Lower lobe of right lung (tissue), 2 donors: ENCODE measurements at regions not wholly inside any gene's neighbourhood (a gene's known extent, or its start where the extent isn't known, plus 50 kb on each side); places are given as distances from the start of the nearest gene placed in this dataset.

Experiments used
- ATAC-seq, 2 donors: fragments of 200-7000 bp; cut with Tn5 transposase; one replicate each; pipeline ENCODE4 v1.9.1; 2020 to 2022; ENCODE audit warnings: mild to moderate bottlenecking in 2 of 2, moderate library complexity in 2 of 2
- DNase-seq: peaks from one replicate; pipeline ENCODE4 v3.0.0-alpha.2; 2020
- H3K27ac ChIP-seq: fragments of 200-600 bp; one replicate; pipeline ENCODE4 v1.8.0; 2022
- H3K27me3 ChIP-seq: fragments of 200-600 bp; one replicate; pipeline ENCODE4 v1.8.0; 2022; ENCODE audit warnings: low read depth
- H3K36me3 ChIP-seq: fragments of 200-600 bp; one replicate; pipeline ENCODE4 v1.8.0; 2022; ENCODE audit warnings: mild to moderate bottlenecking
- H3K4me1 ChIP-seq: fragments of 200-600 bp; one replicate; pipeline ENCODE4 v1.8.0; 2022
- H3K4me3 ChIP-seq: fragments of 200-600 bp; one replicate; pipeline ENCODE4 v1.8.0; 2022; ENCODE audit warnings: mild to moderate bottlenecking
- H3K9me3 ChIP-seq: fragments of 200-600 bp; one replicate; pipeline ENCODE4 v1.8.0; 2022
- intact Hi-C: fragments of 100-400 bp; cut with DNase I; formaldehyde crosslinking; loops from one replicate; pipeline ENCODE4 v1.11.0; 2022
- TF ChIP-seq, protein P1 (sequence below): fragments of 200-600 bp; IDR thresholded peaks from one replicate; pipeline ENCODE4 v1.8.0; 2022; ENCODE audit warnings: antibody characterized with exemption, mild to moderate bottlenecking
- donor health status: DM: no; HTN: yes; CAD: no; lungs with severe emphysema.

DNA sequence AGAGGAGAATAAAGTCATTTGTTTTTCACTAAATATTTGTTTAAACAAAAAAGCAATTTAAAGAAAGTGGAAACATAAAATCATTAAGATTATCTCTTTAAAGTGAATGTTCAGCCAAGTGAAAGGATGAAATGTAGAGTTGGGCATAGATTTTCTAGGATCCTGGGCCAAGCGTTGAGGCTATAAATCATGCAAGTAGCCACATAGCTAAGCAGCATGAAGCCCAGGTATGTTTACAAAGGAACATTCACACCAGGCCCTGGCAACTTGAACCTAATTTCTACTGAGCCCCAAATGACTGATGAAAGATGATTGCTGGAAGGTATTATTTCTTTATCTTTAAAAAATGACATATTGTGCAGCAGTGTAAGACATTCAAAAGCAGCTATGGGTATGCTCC lies 461.8 kb downstream of the MAT2B start:
- no peak for ATAC-seq
- intact Hi-C loops, result no loop called here

DNA sequence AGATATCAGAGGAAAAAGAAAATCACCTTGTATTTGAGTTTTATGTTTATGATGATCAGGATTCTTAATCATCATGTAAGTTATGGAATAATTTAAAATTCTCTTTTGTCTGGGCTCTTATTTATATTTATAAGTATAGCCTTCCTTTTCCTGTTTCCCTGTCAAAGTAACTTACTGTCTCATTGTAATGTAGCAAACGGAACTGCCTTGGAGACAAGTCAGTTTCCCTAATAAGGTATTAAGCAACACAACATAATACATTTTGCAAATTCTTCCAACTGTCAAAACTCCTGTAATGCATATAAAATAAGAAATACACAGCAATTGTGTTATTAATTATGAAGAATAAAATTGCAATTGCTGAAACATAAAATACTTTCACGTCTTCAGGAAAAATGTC lies 463.2 kb downstream of the MAT2B start:
- Histone ChIP-seq H3K9me3 (no peaks in the 10 kb centered on the region), H3K4me1 (no peaks in the 10 kb centered on the region), H3K27ac (no peak overlapping the region), H3K4me3 (no peak overlapping the region), H3K27me3 (no peaks in the 10 kb centered on the region), H3K36me3 (no peaks in the 10 kb centered on the region)
- DNase-seq (no peak), ATAC-seq (no peak)
- TF ChIP-seq, protein P1, sequence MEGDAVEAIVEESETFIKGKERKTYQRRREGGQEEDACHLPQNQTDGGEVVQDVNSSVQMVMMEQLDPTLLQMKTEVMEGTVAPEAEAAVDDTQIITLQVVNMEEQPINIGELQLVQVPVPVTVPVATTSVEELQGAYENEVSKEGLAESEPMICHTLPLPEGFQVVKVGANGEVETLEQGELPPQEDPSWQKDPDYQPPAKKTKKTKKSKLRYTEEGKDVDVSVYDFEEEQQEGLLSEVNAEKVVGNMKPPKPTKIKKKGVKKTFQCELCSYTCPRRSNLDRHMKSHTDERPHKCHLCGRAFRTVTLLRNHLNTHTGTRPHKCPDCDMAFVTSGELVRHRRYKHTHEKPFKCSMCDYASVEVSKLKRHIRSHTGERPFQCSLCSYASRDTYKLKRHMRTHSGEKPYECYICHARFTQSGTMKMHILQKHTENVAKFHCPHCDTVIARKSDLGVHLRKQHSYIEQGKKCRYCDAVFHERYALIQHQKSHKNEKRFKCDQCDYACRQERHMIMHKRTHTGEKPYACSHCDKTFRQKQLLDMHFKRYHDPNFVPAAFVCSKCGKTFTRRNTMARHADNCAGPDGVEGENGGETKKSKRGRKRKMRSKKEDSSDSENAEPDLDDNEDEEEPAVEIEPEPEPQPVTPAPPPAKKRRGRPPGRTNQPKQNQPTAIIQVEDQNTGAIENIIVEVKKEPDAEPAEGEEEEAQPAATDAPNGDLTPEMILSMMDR, result no peak
- intact Hi-C loops, result no loop called here

More for the DNA sequence above, 461.8 kb downstream of the MAT2B start:
- Histone ChIP-seq H3K4me3 (no peak overlapping the region), H3K9me3 (no peaks in the 10 kb centered on the region), H3K36me3 (no peaks in the 10 kb centered on the region), H3K27me3 (no peaks in the 10 kb centered on the region), H3K27ac (no peak overlapping the region), H3K4me1 (no peaks in the 10 kb centered on the region)
- TF ChIP-seq, protein P1, result no peak
- no peak for DNase-seq

DNA sequence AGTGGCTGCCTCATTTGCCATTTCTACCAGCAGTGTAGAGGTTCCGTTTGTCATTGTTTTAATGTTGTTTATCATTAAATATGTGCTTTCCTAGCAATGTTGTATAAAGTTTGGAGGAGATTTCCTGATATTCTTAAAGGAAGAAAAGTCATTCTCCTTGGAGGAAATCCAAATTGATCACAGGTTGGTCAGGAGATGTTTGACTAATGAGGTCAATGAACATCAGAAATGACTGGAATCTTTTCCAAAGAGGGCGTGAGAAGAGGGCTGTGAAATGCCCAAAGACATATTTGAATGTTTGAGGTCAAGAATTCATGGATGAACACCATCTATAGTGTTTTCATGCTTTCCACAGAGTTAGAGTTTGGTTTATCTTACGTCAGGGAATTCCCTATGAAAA lies 471.3 kb downstream of the MAT2B start:
- ATAC-seq, result no peak
- intact Hi-C loops, result no loop called here
- Histone ChIP-seq H3K9me3 (no peaks in the 10 kb centered on the region), H3K27me3 (no peaks in the 10 kb centered on the region), H3K36me3 (no peaks in the 10 kb centered on the region), H3K4me3 (no peak overlapping the region), H3K4me1 (no peaks in the 10 kb centered on the region), H3K27ac (no peak overlapping the region)
- no peak for DNase-seq
- TF ChIP-seq, protein P1, result no peak

DNA sequence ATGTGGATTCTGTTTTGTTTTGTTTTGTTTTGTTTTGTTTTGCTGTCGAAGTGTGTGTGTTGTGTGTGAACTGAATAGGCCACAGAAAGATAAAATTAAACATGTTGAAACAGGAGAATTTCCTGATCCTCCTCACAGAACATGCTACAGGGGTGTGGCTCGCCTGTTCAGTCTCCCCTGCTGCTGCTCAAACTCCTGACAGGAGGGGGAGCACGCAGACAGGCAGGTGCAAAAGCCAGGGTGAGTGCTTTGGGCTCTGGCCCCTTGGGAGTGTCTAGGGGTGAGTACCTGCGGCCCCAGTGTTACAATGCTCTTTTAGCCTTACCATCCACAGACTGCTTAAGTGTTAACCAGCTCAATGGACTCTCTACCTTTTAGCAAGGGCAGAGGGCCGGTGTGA lies 473.5 kb downstream of the MAT2B start:
- H3K4me3 ChIP-seq, result no peak overlapping the region
- intact Hi-C loops, result no loop called here
- no peak for ATAC-seq
- TF ChIP-seq, protein P1, result no peak
- no peaks in the 10 kb centered on the region for H3K27me3 ChIP-seq
- H3K27ac ChIP-seq, result no peak overlapping the region
- no peak for DNase-seq
- H3K4me1 ChIP-seq, result no peaks in the 10 kb centered on the region
- no peaks in the 10 kb centered on the region for H3K36me3 ChIP-seq
- H3K9me3 ChIP-seq, result no peaks in the 10 kb centered on the region

DNA sequence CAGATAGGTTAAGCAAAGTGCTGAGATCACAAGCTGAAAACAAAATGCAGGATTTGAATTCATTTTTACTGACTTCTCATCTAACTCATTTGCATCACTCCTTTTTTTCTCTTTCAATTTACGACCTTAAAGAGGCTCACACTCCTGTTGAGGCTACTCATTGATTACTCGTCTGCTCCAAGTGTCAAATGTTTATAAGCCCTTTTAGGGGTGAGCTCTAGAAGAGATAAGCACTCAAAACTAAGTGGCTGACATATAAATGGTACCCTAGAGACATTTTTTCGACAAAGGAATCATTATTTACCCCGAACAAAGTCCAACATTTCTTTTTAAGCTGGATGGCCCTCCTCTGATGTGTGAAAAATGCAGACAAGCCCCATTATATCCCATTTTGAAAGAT lies 483.1 kb downstream of the MAT2B start:
- TF ChIP-seq, protein P1, result no peak
- intact Hi-C loops, result no loop called here

DNA sequence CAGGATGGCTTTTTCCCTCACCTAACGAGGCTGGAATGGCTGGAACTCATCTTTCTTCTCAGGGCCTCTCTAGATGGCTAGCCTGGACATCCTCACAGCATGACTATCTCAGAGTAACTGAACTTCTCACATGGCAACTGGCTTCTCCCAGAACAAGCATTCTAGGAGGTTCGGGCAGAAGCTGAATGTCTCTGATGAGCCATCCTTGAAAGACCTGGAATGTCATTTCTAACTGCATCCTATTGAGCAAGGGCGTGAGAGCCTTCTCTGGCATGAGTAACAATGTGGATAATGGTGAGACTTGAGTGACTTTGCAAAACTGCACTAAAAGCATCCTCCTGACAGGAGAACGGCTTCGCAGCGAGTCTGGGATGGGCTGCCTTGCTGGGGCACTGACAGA lies 487.7 kb downstream of the MAT2B start:
- no peaks in the 10 kb centered on the region for H3K9me3 ChIP-seq
- intact Hi-C loops, result no loop called here
- no peaks in the 10 kb centered on the region for H3K27me3 ChIP-seq
- no peaks in the 10 kb centered on the region for H3K36me3 ChIP-seq
- DNase-seq (no peak), ATAC-seq (no peak)
- H3K27ac ChIP-seq, result no peak overlapping the region
- H3K4me3 ChIP-seq, result no peak overlapping the region
- H3K4me1 ChIP-seq, result no peaks in the 10 kb centered on the region
- TF ChIP-seq, protein P1, result no peak

More for the DNA sequence above, 483.1 kb downstream of the MAT2B start:
- H3K36me3 ChIP-seq, result no peaks in the 10 kb centered on the region
- ATAC-seq, result no peak
- H3K4me3 ChIP-seq, result no peak overlapping the region
- no peak overlapping the region for H3K27ac ChIP-seq
- no peaks in the 10 kb centered on the region for H3K4me1 ChIP-seq
- H3K9me3 ChIP-seq, result no peaks in the 10 kb centered on the region
- no peak for DNase-seq
- no peaks in the 10 kb centered on the region for H3K27me3 ChIP-seq
